GM06990 (cell line): ENCODE measurements at regions not wholly inside any gene's neighbourhood (a gene's known extent, or its start where the extent isn't known, plus 50 kb on each side); places are given as distances from the start of the nearest gene placed in this dataset.

ENCODE experiments used
- DNase-seq: peaks from one replicate; pipeline ENCODE4 v3.0.0-alpha.2; 2011; ENCODE audit not compliant: insufficient read length; ENCODE audit errors: extremely low read depth
- H3K27me3 ChIP-seq: replicated peaks from 2 replicates; pipeline ENCODE4 v1.6.0; 2011; ENCODE audit warnings: low read length; ENCODE audit not compliant: control insufficient read depth, insufficient read depth
- H3K36me3 ChIP-seq: 2 replicates; pipeline ENCODE4 v1.5.1; 2011; ENCODE audit warnings: low read length; ENCODE audit not compliant: control insufficient read depth, insufficient read depth
- H3K4me3 ChIP-seq: replicated peaks from 2 replicates; pipeline ENCODE4 v1.5.1; 2011; ENCODE audit warnings: low read depth, mild to moderate bottlenecking, control low read depth, low read length
- CTCF ChIP-seq: IDR thresholded peaks from 2 replicates; pipeline ENCODE4 v1.5.1; 2011; ENCODE audit warnings: low read length, control low read depth, mild to moderate bottlenecking, inconsistent platforms; ENCODE audit not compliant: insufficient read depth, poor library complexity, severe bottlenecking

DNA sequence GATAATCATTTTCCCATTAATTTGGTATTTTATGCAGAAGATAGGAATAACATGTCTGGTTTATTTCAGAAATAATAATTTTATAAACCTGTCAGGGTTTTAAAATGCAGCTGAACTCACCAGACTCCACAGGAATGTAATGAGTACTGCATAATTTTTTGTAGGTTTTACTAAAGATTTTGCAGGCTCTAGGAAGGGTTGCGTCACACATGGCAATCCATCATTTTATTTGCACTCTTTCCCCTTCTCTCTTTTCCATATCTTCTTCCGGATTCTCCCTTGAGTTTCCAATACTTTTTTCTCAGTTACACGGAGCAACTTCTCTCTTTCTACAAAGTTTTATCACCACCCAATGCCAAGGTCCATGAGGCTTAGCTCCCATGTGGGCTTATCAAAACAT, 234.7 kb downstream of the NFKBIZ start:
- no peak for DNase-seq
- TF ChIP-seq CTCF: no peak
- Histone ChIP-seq H3K36me3 (no peaks in the 10 kb centered on the region), H3K4me3 (no peak overlapping the region), H3K27me3 (no peaks in the 10 kb centered on the region)

DNA sequence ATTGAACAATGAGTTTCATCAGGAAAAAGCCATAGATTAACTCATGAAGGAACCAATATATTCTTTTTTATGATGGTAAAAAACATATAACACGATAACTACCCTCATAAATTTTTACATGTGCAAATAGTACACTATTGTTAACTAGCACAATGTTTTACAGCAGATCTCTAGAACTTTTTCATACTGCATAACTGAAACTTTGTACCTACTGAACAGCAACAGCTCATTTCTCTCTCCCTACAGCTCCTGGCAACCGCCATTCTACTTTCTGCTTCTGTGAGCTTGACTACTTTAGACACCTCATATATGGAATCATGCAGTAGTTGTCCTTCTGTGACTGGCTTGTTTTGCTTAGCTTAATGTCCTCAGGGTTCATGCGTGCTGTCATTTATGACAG, 235.4 kb downstream of the NFKBIZ start:
- TF ChIP-seq CTCF: no peak
- DNase-seq: no peak
- no peak overlapping the region for H3K4me3 ChIP-seq
- H3K36me3 ChIP-seq: no peaks in the 10 kb centered on the region
- H3K27me3 ChIP-seq: no peaks in the 10 kb centered on the region

- no peak for TF ChIP-seq CTCF
- peak; percentile 13 for DNase-seq
These were observed 236.3 kb downstream of the NFKBIZ start for GRCh38 chr3:102085431-102086176.

GRCh38 chr3:102087236-102087635, 237.9 kb downstream of the NFKBIZ start:
- no peaks in the 10 kb centered on the region for H3K27me3 ChIP-seq
- H3K4me3 ChIP-seq: no peak overlapping the region
- no peak for TF ChIP-seq CTCF
- H3K36me3 ChIP-seq: no peaks in the 10 kb centered on the region
- no peak for DNase-seq

More at GRCh38 chr3:102085431-102086176, 236.3 kb downstream of the NFKBIZ start:
- Histone ChIP-seq H3K27me3 (no peaks in the 10 kb centered on the region), H3K36me3 (no peaks in the 10 kb centered on the region), H3K4me3 (no peak overlapping the region)

- TF ChIP-seq CTCF: no peak
- Histone ChIP-seq H3K36me3 (no peaks in the 10 kb centered on the region), H3K4me3 (no peak overlapping the region), H3K27me3 (no peaks in the 10 kb centered on the region)
- DNase-seq: no peak
These were observed 239.9 kb downstream of the NFKBIZ start for GRCh38 chr3:102089239-102089638.
